ENCODE measurements at regions not wholly inside any gene's neighbourhood (a gene's known extent, or its start where the extent isn't known, plus 50 kb on each side); places are given as distances from the start of the nearest gene placed in this dataset.
"Not testable (repeated sequence)": the region's sequence is repeated elsewhere in the genome, so short reads cannot be mapped to it uniquely, and the experiment has no call there.

GRCh38 chr15:54749461-54749860, 447.3 kb downstream of the RSL24D1 start:
- H3K27me3 Mint-ChIP-seq; CTCF ChIA-PET; POLR2A ChIA-PET; H3K4me1 Mint-ChIP-seq; DNase-seq; H3K4me3 Mint-ChIP-seq; H3K27ac Mint-ChIP-seq; H3K36me3 Mint-ChIP-seq (ENCODE audit: low read depth); H3K9me3 Mint-ChIP-seq: not testable (repeated sequence)

GRCh38 chr15:54722342-54722986, 474.3 kb downstream of the RSL24D1 start:
- H3K4me3 Mint-ChIP-seq: no peak overlapping the region
- CTCF ChIA-PET: no interaction called here
- POLR2A ChIA-PET: no interaction called here
- peaks cover 5% of the 10 kb centered on the region for H3K9me3 Mint-ChIP-seq
- H3K4me1 Mint-ChIP-seq: no peaks in the 10 kb centered on the region
- H3K27ac Mint-ChIP-seq: no peak overlapping the region
- H3K36me3 Mint-ChIP-seq (ENCODE audit: low read depth): no peaks in the 10 kb centered on the region
- H3K27me3 Mint-ChIP-seq: no peaks in the 10 kb centered on the region
- DNase-seq: no peak

- CTCF ChIA-PET: no interaction called here
Observed at GRCh38 chr15:54719325-54719724, 477.4 kb downstream of the RSL24D1 start.

GRCh38 chr15:54707805-54708752, 488.7 kb downstream of the RSL24D1 start:
- Mint-ChIP-seq H3K27me3 (no peaks in the 10 kb centered on the region), H3K4me3 (no peak overlapping the region), H3K9me3 (no peaks in the 10 kb centered on the region), H3K4me1 (no peaks in the 10 kb centered on the region), H3K36me3 (ENCODE audit: low read depth) (no peaks in the 10 kb centered on the region), H3K27ac (no peak overlapping the region)
- ChIA-PET POLR2A (no interaction called here), CTCF (no interaction called here)
- DNase-seq: no peak

More at GRCh38 chr15:54719325-54719724, 477.4 kb downstream of the RSL24D1 start:
- Mint-ChIP-seq H3K27me3 (no peaks in the 10 kb centered on the region), H3K9me3 (no peaks in the 10 kb centered on the region), H3K4me1 (no peaks in the 10 kb centered on the region), H3K4me3 (no peak overlapping the region), H3K27ac (no peak overlapping the region), H3K36me3 (ENCODE audit: low read depth) (no peaks in the 10 kb centered on the region)
- no peak for DNase-seq
- POLR2A ChIA-PET: no interaction called here

GRCh38 chr15:54687628-54688027, 509.1 kb downstream of the RSL24D1 start:
- H3K36me3 Mint-ChIP-seq (ENCODE audit: low read depth): no peaks in the 10 kb centered on the region
- H3K4me3 Mint-ChIP-seq: no peak overlapping the region
- no peak overlapping the region for H3K27ac Mint-ChIP-seq
- no peak for DNase-seq
- H3K4me1 Mint-ChIP-seq: no peaks in the 10 kb centered on the region
- no peaks in the 10 kb centered on the region for H3K9me3 Mint-ChIP-seq
- ChIA-PET POLR2A (no interaction called here), CTCF (interaction anchor here (0.7 kb wide), 1 partner anchor 325 kb away, joined by 3 read pairs; no protein-coding TSS in a partner anchor)
- no peaks in the 10 kb centered on the region for H3K27me3 Mint-ChIP-seq

Data from activated CD4-positive, alpha-beta T cell treated with anti-CD3 and anti-CD28 coated beads, Interleukin-2, amount 10 ng/mL, durations not matched to agents 7 days and 5 days (primary cell).